Breast epithelium (tissue), 4 donors: ENCODE measurements at regions not wholly inside any gene's neighbourhood (a gene's known extent, or its start where the extent isn't known, plus 50 kb on each side); places are given as distances from the start of the nearest gene placed in this dataset.

Experiments used
- DNase-seq, 2 donors: peaks; one replicate each; pipeline ENCODE4 v3.0.0-alpha.2; 2019; ENCODE audit warnings: low spot score in 2 of 2
- H3K27ac ChIP-seq, 2 donors: fragments of 200-600 bp; sonication (generic) in 1 of 2; one replicate each; pipeline ENCODE4 v1.5.1; 2016 to 2019; ENCODE audit warnings: mild to moderate bottlenecking in 1 of 2
- H3K27me3 ChIP-seq, 2 donors: fragments of 200-600 bp; sonication (generic) in 1 of 2; one replicate each; pipeline versions ENCODE4 v1.5.1 to v1.6.0; 2017 to 2019; ENCODE audit warnings: control low read depth in 1 of 2, mild to moderate bottlenecking in 1 of 2
- H3K36me3 ChIP-seq: fragments of 200-600 bp; one replicate; pipeline ENCODE4 v1.5.1; 2019
- H3K4me1 ChIP-seq, 2 donors: fragments of 200-600 bp; sonication (generic); one replicate each; pipeline ENCODE4 v1.5.1; 2016 to 2019; ENCODE audit warnings: control low read depth in 1 of 2
- H3K4me3 ChIP-seq, 3 donors: fragments of 200-600 bp; sonication (generic); 1 replicate in 2 of 3; 2 replicates in 1 of 3; pipeline ENCODE4 v1.5.1; 2016 to 2019; ENCODE audit warnings: mild to moderate bottlenecking in 3 of 3, moderate library complexity in 2 of 3
- H3K9me3 ChIP-seq, 2 donors: fragments of 200-600 bp; sonication (generic) in 1 of 2; one replicate each; pipeline ENCODE4 v1.5.1; 2016 to 2019; ENCODE audit warnings: control low read depth in 1 of 2
- CTCF ChIP-seq, 3 donors: fragments of 450-650 bp; IDR thresholded peaks; one replicate each; pipeline ENCODE4 v1.5.1; 2016 to 2017; ENCODE audit warnings: antibody characterized with exemption in 3 of 3, mild to moderate bottlenecking in 3 of 3, moderate library complexity in 3 of 3
- POLR2A ChIP-seq: fragments of 450-650 bp; IDR thresholded peaks from one replicate; pipeline ENCODE4 v1.6.1; 2016; ENCODE audit warnings: antibody characterized with exemption, mild to moderate bottlenecking, moderate library complexity
- POLR2AphosphoS5 ChIP-seq, 3 donors: sonication (generic); formaldehyde crosslinking; IDR thresholded peaks; one replicate each; pipeline ENCODE4 v1.6.1; 2017; ENCODE audit warnings: antibody characterized with exemption in 3 of 3
- intact Hi-C: fragments of 100-400 bp; cut with DNase I; formaldehyde crosslinking; loops from one replicate; pipeline ENCODE4 v1.15.1; 2023; ENCODE audit warnings: low total_unique reads

- no peaks in the 10 kb centered on the region for H3K27me3 ChIP-seq
- DNase-seq, result no peak
- H3K9me3 ChIP-seq, result no peaks in the 10 kb centered on the region
- TF ChIP-seq POLR2A (no peak), POLR2AphosphoS5 (IDR thresholded peaks at IDR 0.05) (no peak), CTCF (IDR thresholded peaks at IDR 0.05) (no peak)
- H3K4me3 ChIP-seq, result no peak overlapping the region
- H3K4me1 ChIP-seq, result no peaks in the 10 kb centered on the region
- H3K27ac ChIP-seq, result no peak overlapping the region
- intact Hi-C loops, result no loop called here
- H3K36me3 ChIP-seq, result no peaks in the 10 kb centered on the region
These were observed 277.5 kb upstream of the CDIN1 start for GRCh38 chr15:36301947-36302346.

GRCh38 chr15:36313021-36313420, 266.4 kb upstream of the CDIN1 start:
- no peak for TF ChIP-seq CTCF (IDR thresholded peaks at IDR 0.05)
- TF ChIP-seq POLR2AphosphoS5 (IDR thresholded peaks at IDR 0.05), result no peak
- TF ChIP-seq POLR2A, result no peak
- H3K27me3 ChIP-seq, result no peaks in the 10 kb centered on the region
- H3K36me3 ChIP-seq, result no peaks in the 10 kb centered on the region
- intact Hi-C loops, result no loop called here
- H3K27ac ChIP-seq, result no peak overlapping the region
- H3K9me3 ChIP-seq, result peaks cover 0 to 5% of the 10 kb centered on the region in 2 donors
- no peak for DNase-seq
- H3K4me1 ChIP-seq, result no peaks in the 10 kb centered on the region
- H3K4me3 ChIP-seq, result no peak overlapping the region

GRCh38 chr15:36313736-36314280, 265.6 kb upstream of the CDIN1 start:
- no peak for TF ChIP-seq POLR2A
- no peak for TF ChIP-seq POLR2AphosphoS5 (IDR thresholded peaks at IDR 0.05)
- no peak for TF ChIP-seq CTCF (IDR thresholded peaks at IDR 0.05)
- H3K9me3 ChIP-seq, result peaks cover 0 to 3% of the 10 kb centered on the region in 2 donors
- intact Hi-C loops, result no loop called here

GRCh38 chr15:36315649-36316048, 263.8 kb upstream of the CDIN1 start:
- TF ChIP-seq POLR2A (no peak), POLR2AphosphoS5 (IDR thresholded peaks at IDR 0.05) (no peak), CTCF (IDR thresholded peaks at IDR 0.05) (no peak)
- H3K27me3 ChIP-seq, result no peaks in the 10 kb centered on the region
- no peak for DNase-seq
- H3K4me3 ChIP-seq, result no peak overlapping the region
- H3K27ac ChIP-seq, result no peak overlapping the region
- H3K4me1 ChIP-seq, result no peaks in the 10 kb centered on the region
- intact Hi-C loops, result no loop called here
- no peaks in the 10 kb centered on the region for H3K9me3 ChIP-seq
- H3K36me3 ChIP-seq, result no peaks in the 10 kb centered on the region

More at GRCh38 chr15:36313736-36314280, 265.6 kb upstream of the CDIN1 start:
- no peak overlapping the region for H3K27ac ChIP-seq
- H3K4me1 ChIP-seq, result no peaks in the 10 kb centered on the region
- DNase-seq, result no peak
- no peak overlapping the region for H3K4me3 ChIP-seq
- no peaks in the 10 kb centered on the region for H3K27me3 ChIP-seq
- H3K36me3 ChIP-seq, result no peaks in the 10 kb centered on the region

- Histone ChIP-seq H3K27ac (no peak overlapping the region), H3K9me3 (peaks cover 0 to 2% of the 10 kb centered on the region in 2 donors), H3K4me3 (no peak overlapping the region), H3K36me3 (no peaks in the 10 kb centered on the region), H3K27me3 (no peaks in the 10 kb centered on the region), H3K4me1 (no peaks in the 10 kb centered on the region)
- intact Hi-C loops, result no loop called here
- no peak for DNase-seq
- TF ChIP-seq POLR2AphosphoS5 (IDR thresholded peaks at IDR 0.05) (no peak), POLR2A (no peak), CTCF (IDR thresholded peaks at IDR 0.05) (no peak)
These were observed 255.8 kb upstream of the CDIN1 start for GRCh38 chr15:36323615-36324014.
